Retina (tissue), 1 donor: ENCODE measurements at regions not wholly inside any gene's neighbourhood (a gene's known extent, or its start where the extent isn't known, plus 50 kb on each side); places are given as distances from the start of the nearest gene placed in this dataset.
"Not testable (repeated sequence)": the region's sequence is repeated elsewhere in the genome, so short reads cannot be mapped to it uniquely, and the experiment has no call there.

Experiments
- DNase-seq: peaks from one replicate; pipeline ENCODE4 v3.0.0-alpha.2; 2016

GRCh38 chr2:181792906-181793305 is 98.6 kb upstream of the ITPRID2 start:
- no peak for DNase-seq

DNA sequence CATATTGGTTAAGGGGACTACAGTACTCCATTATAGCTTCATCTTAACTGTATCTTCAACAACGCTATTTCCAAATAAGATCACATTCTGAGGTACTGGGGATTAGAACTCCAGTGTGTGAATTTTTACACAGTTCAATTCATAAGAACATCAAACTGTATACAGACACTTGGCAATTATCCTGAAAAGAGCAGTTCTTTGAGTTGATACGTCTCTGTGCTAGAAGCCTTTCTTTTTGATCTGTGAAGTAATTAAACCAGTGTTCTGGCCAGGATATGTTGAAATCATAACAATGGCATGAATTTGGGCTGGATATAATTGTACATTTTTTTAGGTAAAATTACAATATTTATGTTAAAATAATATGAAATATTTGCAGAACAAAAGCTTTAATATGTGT is 93.5 kb upstream of the ITPRID2 start:
- DNase-seq, result no peak

- DNase-seq, result not testable (repeated sequence)
These were observed 89.2 kb upstream of the ITPRID2 start for GRCh38 chr2:181802300-181802699.

DNA sequence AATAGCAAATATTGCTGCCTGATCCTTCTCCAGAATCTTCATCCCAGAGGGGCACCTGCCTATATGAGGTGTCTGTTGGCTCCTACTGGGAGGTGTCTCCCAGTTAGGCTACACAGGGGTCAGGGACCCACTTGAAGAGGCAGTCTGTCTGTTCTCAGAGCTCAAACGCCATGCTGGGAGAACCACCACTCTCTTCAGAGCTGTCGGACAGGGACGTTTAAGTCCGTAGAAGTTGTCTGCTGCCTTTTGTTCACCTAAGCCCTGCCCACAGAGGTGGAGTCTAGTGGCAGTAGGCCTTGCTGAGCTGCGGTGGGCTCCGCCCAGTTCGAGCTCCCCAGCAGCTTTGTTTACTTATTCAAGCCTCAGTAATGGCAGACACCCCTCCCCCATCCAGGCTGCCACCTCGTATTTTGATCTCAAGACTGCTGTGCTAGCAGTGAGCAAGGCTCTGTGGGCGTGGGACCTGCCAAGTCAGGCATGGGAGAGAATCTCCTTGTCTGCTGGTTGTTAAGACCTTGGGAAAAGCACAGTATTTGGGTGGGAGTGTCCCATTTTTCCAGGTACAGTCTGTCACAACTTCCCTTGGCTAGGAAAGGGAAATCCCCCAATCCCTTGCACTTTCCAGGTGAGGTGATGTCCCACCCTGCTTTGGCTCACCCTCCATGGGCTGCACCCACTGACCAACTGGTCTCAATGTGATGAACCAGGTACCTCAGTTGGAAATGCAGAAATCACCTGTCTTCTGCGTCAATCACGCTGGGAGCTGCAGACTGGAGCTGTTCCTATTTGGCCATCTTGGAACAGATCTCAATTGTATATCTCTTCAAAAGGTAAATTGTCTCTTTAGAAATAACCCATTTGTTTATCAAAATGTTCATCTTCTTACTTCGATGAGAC is 87.4 kb upstream of the ITPRID2 start:
- DNase-seq, result not testable (repeated sequence)

- no peak for DNase-seq
These were observed 86.1 kb upstream of the ITPRID2 start for GRCh38 chr2:181805228-181806038.

DNA sequence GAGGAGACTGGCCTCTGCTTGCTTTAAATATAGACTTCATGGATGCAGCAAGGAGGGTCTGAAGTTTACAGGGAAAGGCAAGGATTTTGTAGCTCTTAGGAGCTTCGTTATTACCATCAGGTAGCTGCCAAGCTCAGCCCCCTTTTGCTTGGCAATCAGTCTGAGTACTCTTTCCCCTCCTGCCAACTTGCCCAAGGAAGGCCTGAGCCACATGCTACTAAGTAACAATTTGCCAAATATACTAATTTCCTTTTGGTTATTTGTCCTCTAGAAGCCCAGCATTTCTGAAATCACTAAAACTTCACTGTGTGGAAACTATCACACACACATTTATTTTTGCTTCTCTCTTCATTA is 85.5 kb upstream of the ITPRID2 start:
- no peak for DNase-seq

- DNase-seq, result no peak
These were observed 84.0 kb upstream of the ITPRID2 start for GRCh38 chr2:181807526-181807925.

- peak; percentile 11 for DNase-seq
These were observed 80.5 kb upstream of the ITPRID2 start for GRCh38 chr2:181810823-181811695.

DNA sequence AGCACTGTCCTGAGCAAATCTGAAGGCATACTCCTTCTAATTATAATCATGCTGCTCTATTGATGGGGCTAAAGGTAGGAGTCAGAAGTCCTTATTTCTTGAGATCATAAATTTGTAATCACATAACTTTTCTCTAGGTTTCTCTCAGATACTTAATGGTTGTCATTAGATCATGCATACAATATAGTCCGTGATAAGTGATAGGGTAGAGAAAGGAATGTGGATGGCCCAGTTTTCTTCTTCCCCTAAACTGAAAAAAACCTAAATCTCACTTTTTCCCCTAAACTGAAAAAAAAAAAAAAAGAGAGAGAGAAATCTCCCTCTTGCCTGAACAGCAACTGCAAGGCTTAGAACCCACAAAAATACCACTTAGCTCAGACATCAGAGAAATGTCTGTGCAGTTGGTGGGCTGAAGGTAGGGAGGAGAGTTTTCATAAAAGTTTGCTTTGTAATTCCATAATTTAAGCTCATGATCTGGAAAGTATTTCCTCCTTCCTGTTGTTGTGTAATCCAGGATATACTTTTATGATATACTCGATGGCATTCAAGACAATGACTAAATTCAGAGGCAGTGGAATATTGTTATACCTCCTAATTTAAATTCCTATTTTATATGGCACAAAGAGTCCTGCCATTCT is 79.3 kb upstream of the ITPRID2 start:
- no peak for DNase-seq

DNA sequence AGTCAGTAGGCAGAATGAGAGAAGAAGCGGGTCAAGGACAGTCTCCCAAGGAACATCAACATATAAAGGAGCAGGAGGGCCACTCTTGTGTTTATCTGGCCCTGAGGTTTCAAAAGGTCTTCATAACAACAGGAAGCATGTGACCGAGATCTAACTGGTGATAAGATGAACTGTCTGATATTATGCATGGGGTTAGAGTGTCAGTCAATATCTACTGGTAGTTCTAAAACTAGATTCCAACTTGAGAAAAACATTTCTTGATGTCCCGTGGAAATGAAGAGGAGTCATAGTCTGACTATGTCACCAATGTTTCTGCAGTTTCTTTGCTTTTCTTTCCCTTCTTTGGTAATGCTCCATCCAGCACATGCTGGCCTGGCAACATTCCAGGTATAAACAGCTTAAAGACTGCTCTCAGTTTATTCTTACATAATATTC is 77.5 kb upstream of the ITPRID2 start:
- DNase-seq, result no peak

- DNase-seq, result no peak
These were observed 74.0 kb upstream of the ITPRID2 start for GRCh38 chr2:181817509-181817908.

DNA sequence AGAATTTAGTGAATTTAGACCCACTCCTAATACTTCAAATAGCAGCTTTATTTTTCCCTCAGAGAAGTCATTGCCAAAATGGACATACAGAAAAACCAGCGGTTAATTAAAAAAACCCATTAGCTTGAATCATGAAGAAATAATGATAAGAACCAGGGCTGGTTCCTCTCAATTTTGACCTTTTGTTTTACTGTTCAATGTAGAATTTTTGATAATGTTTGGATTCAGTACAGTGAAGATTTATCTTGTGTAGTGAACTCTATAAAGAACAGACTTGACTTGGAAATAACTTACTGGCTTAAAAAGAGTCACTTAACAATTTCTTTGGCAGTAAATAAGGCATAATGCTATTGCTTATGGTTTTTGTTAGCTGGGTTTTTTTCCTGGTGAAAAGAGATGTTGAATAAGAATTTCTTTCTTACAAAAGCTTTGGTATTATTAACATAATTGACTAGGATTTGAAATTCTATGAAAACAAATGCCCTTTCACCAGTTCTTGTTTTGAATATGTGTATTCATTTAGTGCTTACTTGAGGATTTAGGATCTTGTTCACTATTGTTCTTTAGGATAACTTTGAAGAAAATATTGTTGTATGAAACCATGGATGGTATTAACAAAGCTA is 73.4 kb upstream of the ITPRID2 start:
- DNase-seq, result no peak

DNA sequence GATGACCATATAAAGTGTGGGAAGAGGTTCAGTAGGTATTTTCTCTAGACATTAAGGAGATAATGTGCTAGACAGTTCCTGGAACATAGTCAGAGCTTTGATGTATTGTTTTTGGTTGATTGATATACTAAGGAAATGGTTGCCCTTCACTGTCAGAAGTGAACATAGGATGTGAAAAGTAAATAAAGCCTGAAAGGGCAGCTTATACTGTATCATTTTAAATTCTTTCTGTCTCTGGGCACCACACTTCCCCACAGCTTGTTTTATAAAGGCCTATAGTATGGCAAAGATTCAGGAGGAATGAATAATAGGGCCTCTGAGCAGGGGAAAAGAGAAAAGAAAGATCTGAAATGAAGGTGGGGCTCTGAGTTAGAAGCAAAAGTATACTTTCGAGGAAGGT is 72.7 kb upstream of the ITPRID2 start:
- DNase-seq, result no peak

- DNase-seq, result no peak
These were observed 70.5 kb upstream of the ITPRID2 start for GRCh38 chr2:181821049-181821448.

DNA sequence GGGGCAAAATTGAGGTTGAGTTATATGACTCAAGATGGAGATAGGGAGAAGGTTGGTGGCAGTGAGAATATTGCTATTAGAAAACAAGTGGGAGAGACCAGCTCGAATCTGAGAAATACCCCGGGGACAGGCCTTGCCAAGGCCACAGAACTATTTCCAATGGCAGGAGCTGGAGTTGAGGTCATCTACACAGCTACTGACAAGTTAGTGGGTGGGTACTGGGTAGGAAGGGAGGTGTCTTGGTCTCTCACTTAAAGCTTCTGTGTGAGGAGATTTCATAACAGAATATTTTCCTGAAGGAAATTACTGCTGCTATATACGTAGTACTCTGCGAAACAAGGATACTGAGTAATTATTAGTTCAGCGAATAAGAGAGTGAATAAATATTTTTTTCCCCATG is 69.4 kb upstream of the ITPRID2 start:
- no peak for DNase-seq

DNA sequence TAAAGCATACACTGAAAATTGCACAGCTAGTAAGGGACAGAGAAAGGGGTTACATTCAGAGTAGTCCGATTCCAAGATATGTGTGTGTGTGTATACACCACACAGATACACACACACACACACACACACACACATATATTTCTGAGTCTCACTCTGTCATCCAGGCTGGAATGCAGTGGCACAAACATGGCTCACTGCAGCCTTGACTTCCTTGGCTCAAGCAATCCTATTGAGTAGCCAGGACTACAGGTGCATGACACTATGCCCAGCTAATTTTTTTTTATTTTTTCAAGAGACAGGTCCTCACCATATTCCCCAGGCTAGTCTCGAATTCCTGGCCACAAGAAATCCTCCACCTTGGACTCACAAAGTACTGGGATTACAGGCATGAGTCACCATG is 68.1 kb upstream of the ITPRID2 start:
- no peak for DNase-seq

DNA sequence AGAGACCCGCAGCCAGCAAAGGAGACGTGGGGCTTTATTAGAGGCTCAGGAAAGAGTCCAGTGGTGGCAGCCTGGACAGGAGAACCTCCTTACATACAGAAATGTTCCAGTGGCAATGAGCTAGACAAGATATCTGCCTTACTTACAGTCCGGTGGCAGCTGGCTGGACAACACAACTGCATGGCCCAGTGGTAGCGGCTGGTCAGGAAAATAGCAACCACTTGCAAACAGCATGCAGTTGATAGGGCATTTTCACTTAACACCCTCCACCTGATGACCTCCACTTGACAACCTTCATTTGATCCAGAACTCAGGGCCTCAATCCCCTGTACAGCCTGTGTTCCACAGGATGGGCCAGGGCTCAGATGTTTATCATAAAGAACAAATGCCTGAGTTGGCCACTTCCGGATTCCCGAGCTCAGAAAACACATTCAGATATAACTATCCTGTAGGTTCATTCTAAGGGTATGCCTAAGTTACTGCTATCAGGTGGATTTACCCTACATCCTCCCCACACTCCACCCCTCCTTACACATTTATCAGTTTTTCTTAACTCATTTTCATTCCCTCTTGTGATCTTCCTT is 63.3 kb upstream of the ITPRID2 start:
- DNase-seq, result no peak

- DNase-seq, result no peak
These were observed 62.3 kb upstream of the ITPRID2 start for GRCh38 chr2:181829230-181829629.

DNA sequence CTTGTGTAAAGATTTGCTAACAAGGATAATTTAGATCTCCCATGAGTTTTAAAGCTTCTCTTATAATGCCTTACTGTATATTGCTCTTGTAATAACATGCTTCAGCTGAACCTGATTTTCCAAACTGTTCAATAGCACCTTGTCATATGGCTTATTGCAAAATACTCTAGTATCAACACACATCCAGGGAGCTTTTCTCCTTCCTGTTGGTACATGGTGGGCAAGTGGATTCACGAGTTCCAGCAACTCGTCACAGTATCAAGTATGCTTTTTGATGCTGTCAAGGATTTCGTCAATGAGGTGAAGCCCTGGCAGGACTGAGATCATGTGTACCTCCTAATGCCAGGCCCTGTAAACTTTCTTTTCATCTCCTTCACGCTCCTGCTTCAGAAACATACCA is 59.5 kb upstream of the ITPRID2 start:
- DNase-seq, result no peak

DNA sequence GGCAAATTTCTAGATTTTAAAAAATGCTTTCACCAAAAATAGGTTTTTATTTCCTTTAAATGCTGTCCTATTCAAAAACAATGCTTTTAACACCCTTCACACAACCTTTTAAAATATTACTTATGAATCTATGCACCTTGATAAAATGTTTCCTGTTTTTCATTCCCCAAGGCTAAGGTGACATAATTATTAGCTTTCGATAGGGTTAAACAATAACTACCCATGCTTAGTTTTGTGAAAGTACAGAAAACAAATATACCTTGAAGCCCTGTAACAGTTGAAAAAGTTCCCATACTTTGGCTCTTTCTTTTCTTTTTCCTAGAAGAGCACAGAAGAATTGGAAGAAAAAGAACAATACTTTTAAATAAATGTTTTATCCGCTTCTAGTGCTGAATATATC is 54.9 kb upstream of the ITPRID2 start:
- no peak for DNase-seq

- DNase-seq, result no peak
These were observed 54.0 kb upstream of the ITPRID2 start for GRCh38 chr2:181837563-181837962.

DNA sequence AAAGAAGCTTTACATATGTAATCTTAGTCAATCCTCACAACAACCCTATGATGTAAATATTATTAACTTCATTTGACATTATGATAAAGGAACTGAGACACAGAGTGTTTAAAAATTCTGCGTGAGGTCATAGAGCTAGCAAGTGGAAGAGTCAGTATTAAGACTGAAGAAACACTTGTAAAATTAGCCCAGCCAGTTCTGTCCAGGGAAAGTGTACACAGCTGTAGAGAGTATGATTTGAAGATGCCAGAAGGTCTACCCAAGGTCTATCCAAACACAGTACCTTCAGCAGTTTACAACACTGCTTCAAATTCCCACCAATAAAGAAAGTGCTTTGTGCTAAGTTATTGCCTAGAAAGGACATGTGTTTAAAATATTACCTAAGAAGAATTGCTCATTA is 51.7 kb upstream of the ITPRID2 start:
- no peak for DNase-seq
